Liver (tissue), 8 donors: ENCODE measurements at regions not wholly inside any gene's neighbourhood (a gene's known extent, or its start where the extent isn't known, plus 50 kb on each side); places are given as distances from the start of the nearest gene placed in this dataset.

Experiments used
- DNase-seq: peaks from one replicate; pipeline ENCODE4 v3.0.0-alpha.2; 2017; ENCODE audit warnings: low spot score
- H3K27ac ChIP-seq, 2 donors: one replicate each; pipeline ENCODE4 v1.7.0; 2013; ENCODE audit warnings: inconsistent platforms in 2 of 2, low read length in 2 of 2, control low read depth in 1 of 2, low read depth in 1 of 2, mild to moderate bottlenecking in 1 of 2
- H3K27me3 ChIP-seq, 4 donors: one replicate each; pipeline versions ENCODE4 v1.6.1 to v1.7.0; 2013; ENCODE audit warnings: low read length in 3 of 4, inconsistent platforms in 1 of 4, mild to moderate bottlenecking in 1 of 4, moderate library complexity in 1 of 4; ENCODE audit not compliant: control insufficient read depth in 4 of 4, insufficient read depth in 4 of 4
- H3K36me3 ChIP-seq, 4 donors: one replicate each; pipeline versions ENCODE4 v1.6.1 to v1.7.0; 2013; ENCODE audit warnings: low read length in 3 of 4, mild to moderate bottlenecking in 3 of 4, low read depth in 1 of 4, moderate library complexity in 1 of 4; ENCODE audit not compliant: control insufficient read depth in 4 of 4, insufficient read depth in 3 of 4
- H3K4me1 ChIP-seq, 4 donors: one replicate each; pipeline versions ENCODE4 v1.6.1 to v1.7.0; 2013; ENCODE audit warnings: low read length in 3 of 4, mild to moderate bottlenecking in 3 of 4, moderate library complexity in 1 of 4; ENCODE audit not compliant: control insufficient read depth in 4 of 4, insufficient read depth in 4 of 4
- H3K4me3 ChIP-seq, 3 donors: one replicate each; pipeline versions ENCODE4 v1.6.1 to v1.7.0; 2013; ENCODE audit warnings: low read length in 3 of 3, control low read depth in 1 of 3, low read depth in 1 of 3, mild to moderate bottlenecking in 1 of 3
- H3K9ac ChIP-seq, 2 donors: one replicate each; pipeline ENCODE4 v1.7.0; 2013; ENCODE audit warnings: low read length in 2 of 2, mild to moderate bottlenecking in 2 of 2, moderate library complexity in 2 of 2, control low read depth in 1 of 2, low read depth in 1 of 2
- H3K9me3 ChIP-seq, 4 donors: one replicate each; pipeline versions ENCODE4 v1.6.1 to v1.7.0; 2013; ENCODE audit warnings: low read length in 3 of 4; ENCODE audit not compliant: control insufficient read depth in 4 of 4
- EGR1 ChIP-seq, 2 donors: IDR thresholded peaks; 2 replicates each; pipeline ENCODE4 v1.6.1; 2016 to 2018; ENCODE audit warnings: antibody characterized with exemption in 2 of 2, low read depth in 2 of 2
- FOXA1 ChIP-seq: IDR thresholded peaks from 2 replicates; pipeline ENCODE4 v1.6.1; 2016; ENCODE audit warnings: antibody characterized with exemption
- FOXA2 ChIP-seq: IDR thresholded peaks from 2 replicates; pipeline ENCODE4 v1.6.1; 2016; ENCODE audit warnings: antibody characterized with exemption
- GABPA ChIP-seq, 2 donors: IDR thresholded peaks in 1 of 2; conservative IDR thresholded peaks in 1 of 2; 2 replicates each; pipeline ENCODE4 v1.6.1; 2016; ENCODE audit warnings: antibody characterized with exemption in 2 of 2, mild to moderate bottlenecking in 1 of 2, moderate library complexity in 1 of 2
- HNF4A ChIP-seq, 2 donors: conservative IDR thresholded peaks; 2 replicates each; pipeline ENCODE4 v1.6.1; 2016; ENCODE audit warnings: antibody characterized with exemption in 2 of 2, mild to moderate bottlenecking in 2 of 2
- HNF4G ChIP-seq: IDR thresholded peaks from 2 replicates; pipeline ENCODE4 v1.6.1; 2016; ENCODE audit warnings: antibody characterized with exemption
- JUND ChIP-seq, 2 donors: IDR thresholded peaks; 2 replicates each; pipeline ENCODE4 v1.6.1; 2016; ENCODE audit warnings: antibody characterized with exemption in 2 of 2
- NR2F2 ChIP-seq: IDR thresholded peaks from 2 replicates; pipeline ENCODE4 v1.6.1; 2016; ENCODE audit warnings: antibody characterized with exemption
- RAD21 ChIP-seq, 2 donors: IDR thresholded peaks; 2 replicates each; pipeline ENCODE4 v1.6.1; 2016; ENCODE audit warnings: antibody characterized with exemption in 2 of 2, mild to moderate bottlenecking in 2 of 2
- RXRA ChIP-seq, 2 donors: IDR thresholded peaks; 2 replicates each; pipeline ENCODE4 v1.6.1; 2017 to 2018; ENCODE audit warnings: antibody characterized with exemption in 2 of 2, mild to moderate bottlenecking in 1 of 2
- SP1 ChIP-seq: IDR thresholded peaks from 2 replicates; pipeline ENCODE4 v1.6.1; 2018; ENCODE audit warnings: antibody characterized with exemption, mild to moderate bottlenecking
- TAF1 ChIP-seq: conservative IDR thresholded peaks from 2 replicates; pipeline ENCODE4 v1.6.1; 2016; ENCODE audit warnings: antibody characterized with exemption, mild to moderate bottlenecking
- YY1 ChIP-seq: IDR thresholded peaks from 2 replicates; pipeline ENCODE4 v1.6.1; 2016; ENCODE audit warnings: antibody characterized with exemption, mild to moderate bottlenecking
- WGBS: extraction: QIAGEN DNeasy Blood & Tissue Kit; methylation state at CpG from one replicate; pipeline ENCODE4 v1.1.7; 2013; 5-methylcytosine and 5-hydroxymethylcytosine counted together
- TF ChIP-seq, protein P1 (sequence below): IDR thresholded peaks from 2 replicates; pipeline ENCODE4 v1.6.1; 2016; ENCODE audit warnings: antibody characterized with exemption, mild to moderate bottlenecking
- TF ChIP-seq, protein P2 (sequence below): IDR thresholded peaks from 2 replicates; pipeline ENCODE4 v1.6.1; 2016; ENCODE audit warnings: antibody characterized with exemption
- TF ChIP-seq, protein P3 (sequence below): fragments of 150-350 bp; IDR thresholded peaks from 2 replicates; pipeline ENCODE4 v1.5.1; 2017; ENCODE audit warnings: improper control_type of control experiment, low read depth, low read length; ENCODE audit not compliant: missing input control
- TF ChIP-seq, protein P4 (sequence below): IDR thresholded peaks from 2 replicates; pipeline ENCODE4 v1.6.1; 2016; ENCODE audit warnings: antibody characterized with exemption
- TF ChIP-seq, protein P5 (sequence below): IDR thresholded peaks from 2 replicates; pipeline ENCODE4 v1.6.1; 2016; ENCODE audit warnings: antibody characterized with exemption
- donor health status: healthy.
- donor health status: healthy.
- donor health status: healthy.
- donor health status: healthy.
- donor health status: healthy.

DNA sequence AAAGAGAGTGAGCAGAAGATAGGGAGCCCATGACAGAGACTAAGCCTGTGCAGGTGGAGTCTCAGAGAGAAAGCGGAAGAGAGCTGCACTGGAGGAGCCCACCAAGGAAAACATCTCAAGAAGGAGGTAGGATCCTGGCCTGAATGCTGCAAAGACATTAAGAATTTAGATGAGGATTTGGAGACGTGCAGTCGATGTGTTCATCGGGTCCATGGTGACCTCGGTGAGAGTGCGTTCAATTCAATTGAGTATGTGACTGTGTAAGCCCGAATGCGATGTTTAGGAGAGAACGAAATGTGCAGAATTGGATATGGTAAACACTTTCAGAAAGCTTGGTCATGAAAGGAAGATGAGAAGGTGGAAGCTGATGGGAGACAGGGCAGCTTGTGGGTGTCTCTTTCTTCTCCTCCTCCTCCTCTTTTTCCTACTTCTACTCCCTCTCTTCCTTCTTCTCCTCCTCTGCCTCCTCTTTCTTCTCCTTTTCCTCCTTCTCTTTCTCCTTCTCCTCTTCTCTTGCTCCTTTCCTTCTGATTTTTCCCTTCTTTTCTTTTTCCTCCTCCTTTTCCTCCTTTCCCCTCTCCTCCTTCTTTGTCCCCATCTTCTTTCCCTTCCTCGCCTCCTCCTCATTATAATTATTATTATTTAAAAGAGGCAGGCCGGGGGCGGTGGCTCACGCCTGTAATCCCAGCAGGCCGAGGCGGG, 276.0 kb downstream of the RPS24 start:
- Histone ChIP-seq H3K27ac (no peak overlapping the region), H3K9me3 (no peaks in the 10 kb centered on the region), H3K4me3 (no peak overlapping the region), H3K27me3 (no peaks in the 10 kb centered on the region), H3K4me1 (no peaks in the 10 kb centered on the region), H3K36me3 (no peaks in the 10 kb centered on the region), H3K9ac (no peak overlapping the region)
- WGBS = 91% methylated on average over 15 of the region's 15 CpGs
- peak; percentile 13 for DNase-seq
- TF ChIP-seq, protein P1, sequence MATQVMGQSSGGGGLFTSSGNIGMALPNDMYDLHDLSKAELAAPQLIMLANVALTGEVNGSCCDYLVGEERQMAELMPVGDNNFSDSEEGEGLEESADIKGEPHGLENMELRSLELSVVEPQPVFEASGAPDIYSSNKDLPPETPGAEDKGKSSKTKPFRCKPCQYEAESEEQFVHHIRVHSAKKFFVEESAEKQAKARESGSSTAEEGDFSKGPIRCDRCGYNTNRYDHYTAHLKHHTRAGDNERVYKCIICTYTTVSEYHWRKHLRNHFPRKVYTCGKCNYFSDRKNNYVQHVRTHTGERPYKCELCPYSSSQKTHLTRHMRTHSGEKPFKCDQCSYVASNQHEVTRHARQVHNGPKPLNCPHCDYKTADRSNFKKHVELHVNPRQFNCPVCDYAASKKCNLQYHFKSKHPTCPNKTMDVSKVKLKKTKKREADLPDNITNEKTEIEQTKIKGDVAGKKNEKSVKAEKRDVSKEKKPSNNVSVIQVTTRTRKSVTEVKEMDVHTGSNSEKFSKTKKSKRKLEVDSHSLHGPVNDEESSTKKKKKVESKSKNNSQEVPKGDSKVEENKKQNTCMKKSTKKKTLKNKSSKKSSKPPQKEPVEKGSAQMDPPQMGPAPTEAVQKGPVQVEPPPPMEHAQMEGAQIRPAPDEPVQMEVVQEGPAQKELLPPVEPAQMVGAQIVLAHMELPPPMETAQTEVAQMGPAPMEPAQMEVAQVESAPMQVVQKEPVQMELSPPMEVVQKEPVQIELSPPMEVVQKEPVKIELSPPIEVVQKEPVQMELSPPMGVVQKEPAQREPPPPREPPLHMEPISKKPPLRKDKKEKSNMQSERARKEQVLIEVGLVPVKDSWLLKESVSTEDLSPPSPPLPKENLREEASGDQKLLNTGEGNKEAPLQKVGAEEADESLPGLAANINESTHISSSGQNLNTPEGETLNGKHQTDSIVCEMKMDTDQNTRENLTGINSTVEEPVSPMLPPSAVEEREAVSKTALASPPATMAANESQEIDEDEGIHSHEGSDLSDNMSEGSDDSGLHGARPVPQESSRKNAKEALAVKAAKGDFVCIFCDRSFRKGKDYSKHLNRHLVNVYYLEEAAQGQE = no peak
- TF ChIP-seq GABPA (IDR thresholded peaks at IDR 0.05 in 1 of 2, conservative IDR thresholded peaks at IDR 0.05 in 1 of 2) (no peak), FOXA2 (no peak), JUND (IDR thresholded peaks at IDR 0.05) (no peak), HNF4G (no peak), FOXA1 (no peak), EGR1 (IDR thresholded peaks at IDR 0.05; ENCODE audit: low read depth in 2 of 2) (no peak), HNF4A (conservative IDR thresholded peaks at IDR 0.05) (no peak), YY1 (no peak), SP1 (no peak), RAD21 (IDR thresholded peaks at IDR 0.05) (no peak), NR2F2 (no peak), RXRA (IDR thresholded peaks at IDR 0.05) (no peak), TAF1 (no peak)
- TF ChIP-seq, protein P2, sequence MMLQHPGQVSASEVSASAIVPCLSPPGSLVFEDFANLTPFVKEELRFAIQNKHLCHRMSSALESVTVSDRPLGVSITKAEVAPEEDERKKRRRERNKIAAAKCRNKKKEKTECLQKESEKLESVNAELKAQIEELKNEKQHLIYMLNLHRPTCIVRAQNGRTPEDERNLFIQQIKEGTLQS = no peak
- TF ChIP-seq, protein P3, sequence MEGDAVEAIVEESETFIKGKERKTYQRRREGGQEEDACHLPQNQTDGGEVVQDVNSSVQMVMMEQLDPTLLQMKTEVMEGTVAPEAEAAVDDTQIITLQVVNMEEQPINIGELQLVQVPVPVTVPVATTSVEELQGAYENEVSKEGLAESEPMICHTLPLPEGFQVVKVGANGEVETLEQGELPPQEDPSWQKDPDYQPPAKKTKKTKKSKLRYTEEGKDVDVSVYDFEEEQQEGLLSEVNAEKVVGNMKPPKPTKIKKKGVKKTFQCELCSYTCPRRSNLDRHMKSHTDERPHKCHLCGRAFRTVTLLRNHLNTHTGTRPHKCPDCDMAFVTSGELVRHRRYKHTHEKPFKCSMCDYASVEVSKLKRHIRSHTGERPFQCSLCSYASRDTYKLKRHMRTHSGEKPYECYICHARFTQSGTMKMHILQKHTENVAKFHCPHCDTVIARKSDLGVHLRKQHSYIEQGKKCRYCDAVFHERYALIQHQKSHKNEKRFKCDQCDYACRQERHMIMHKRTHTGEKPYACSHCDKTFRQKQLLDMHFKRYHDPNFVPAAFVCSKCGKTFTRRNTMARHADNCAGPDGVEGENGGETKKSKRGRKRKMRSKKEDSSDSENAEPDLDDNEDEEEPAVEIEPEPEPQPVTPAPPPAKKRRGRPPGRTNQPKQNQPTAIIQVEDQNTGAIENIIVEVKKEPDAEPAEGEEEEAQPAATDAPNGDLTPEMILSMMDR = no peak
- TF ChIP-seq, protein P4, sequence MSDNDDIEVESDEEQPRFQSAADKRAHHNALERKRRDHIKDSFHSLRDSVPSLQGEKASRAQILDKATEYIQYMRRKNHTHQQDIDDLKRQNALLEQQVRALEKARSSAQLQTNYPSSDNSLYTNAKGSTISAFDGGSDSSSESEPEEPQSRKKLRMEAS = no peak
- TF ChIP-seq, protein P5, sequence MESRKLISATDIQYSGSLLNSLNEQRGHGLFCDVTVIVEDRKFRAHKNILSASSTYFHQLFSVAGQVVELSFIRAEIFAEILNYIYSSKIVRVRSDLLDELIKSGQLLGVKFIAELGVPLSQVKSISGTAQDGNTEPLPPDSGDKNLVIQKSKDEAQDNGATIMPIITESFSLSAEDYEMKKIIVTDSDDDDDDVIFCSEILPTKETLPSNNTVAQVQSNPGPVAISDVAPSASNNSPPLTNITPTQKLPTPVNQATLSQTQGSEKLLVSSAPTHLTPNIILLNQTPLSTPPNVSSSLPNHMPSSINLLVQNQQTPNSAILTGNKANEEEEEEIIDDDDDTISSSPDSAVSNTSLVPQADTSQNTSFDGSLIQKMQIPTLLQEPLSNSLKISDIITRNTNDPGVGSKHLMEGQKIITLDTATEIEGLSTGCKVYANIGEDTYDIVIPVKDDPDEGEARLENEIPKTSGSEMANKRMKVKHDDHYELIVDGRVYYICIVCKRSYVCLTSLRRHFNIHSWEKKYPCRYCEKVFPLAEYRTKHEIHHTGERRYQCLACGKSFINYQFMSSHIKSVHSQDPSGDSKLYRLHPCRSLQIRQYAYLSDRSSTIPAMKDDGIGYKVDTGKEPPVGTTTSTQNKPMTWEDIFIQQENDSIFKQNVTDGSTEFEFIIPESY = no peak
